Lower leg skin (tissue), 4 donors: ENCODE measurements at regions not wholly inside any gene's neighbourhood (a gene's known extent, or its start where the extent isn't known, plus 50 kb on each side); places are given as distances from the start of the nearest gene placed in this dataset.

ENCODE experiments used
- DNase-seq, 2 donors: peaks; one replicate each; pipeline ENCODE4 v3.0.0-alpha.2; 2019; ENCODE audit warnings: low spot score in 2 of 2
- H3K4me3 ChIP-seq: fragments of 200-600 bp; sonication (generic); 2 replicates; pipeline ENCODE4 v1.5.1; 2017; ENCODE audit warnings: mild to moderate bottlenecking, low read depth; ENCODE audit not compliant: poor library complexity, severe bottlenecking
- POLR2A ChIP-seq, 2 donors: fragments of 450-650 bp; IDR thresholded peaks; one replicate each; pipeline ENCODE4 v1.6.1; 2016 to 2017; ENCODE audit warnings: antibody characterized with exemption in 2 of 2, mild to moderate bottlenecking in 1 of 2, moderate library complexity in 1 of 2
- WGBS, 2 donors: methylation state at CpG; one replicate each; pipeline ENCODE4 v1.1.5; 2018; 5-methylcytosine and 5-hydroxymethylcytosine counted together
- intact Hi-C: fragments of 100-400 bp; cut with DNase I; formaldehyde crosslinking; loops from one replicate; pipeline ENCODE4 v1.15.0; 2023; ENCODE audit warnings: low total_unique reads
- TF ChIP-seq, protein P1 (sequence below), 3 donors: fragments of 450-650 bp; IDR thresholded peaks; one replicate each; pipeline ENCODE4 v1.5.1; 2016; ENCODE audit warnings: antibody characterized with exemption in 3 of 3, mild to moderate bottlenecking in 3 of 3, moderate library complexity in 2 of 3

- DNase-seq, result no peak
- TF ChIP-seq, protein P1, sequence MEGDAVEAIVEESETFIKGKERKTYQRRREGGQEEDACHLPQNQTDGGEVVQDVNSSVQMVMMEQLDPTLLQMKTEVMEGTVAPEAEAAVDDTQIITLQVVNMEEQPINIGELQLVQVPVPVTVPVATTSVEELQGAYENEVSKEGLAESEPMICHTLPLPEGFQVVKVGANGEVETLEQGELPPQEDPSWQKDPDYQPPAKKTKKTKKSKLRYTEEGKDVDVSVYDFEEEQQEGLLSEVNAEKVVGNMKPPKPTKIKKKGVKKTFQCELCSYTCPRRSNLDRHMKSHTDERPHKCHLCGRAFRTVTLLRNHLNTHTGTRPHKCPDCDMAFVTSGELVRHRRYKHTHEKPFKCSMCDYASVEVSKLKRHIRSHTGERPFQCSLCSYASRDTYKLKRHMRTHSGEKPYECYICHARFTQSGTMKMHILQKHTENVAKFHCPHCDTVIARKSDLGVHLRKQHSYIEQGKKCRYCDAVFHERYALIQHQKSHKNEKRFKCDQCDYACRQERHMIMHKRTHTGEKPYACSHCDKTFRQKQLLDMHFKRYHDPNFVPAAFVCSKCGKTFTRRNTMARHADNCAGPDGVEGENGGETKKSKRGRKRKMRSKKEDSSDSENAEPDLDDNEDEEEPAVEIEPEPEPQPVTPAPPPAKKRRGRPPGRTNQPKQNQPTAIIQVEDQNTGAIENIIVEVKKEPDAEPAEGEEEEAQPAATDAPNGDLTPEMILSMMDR (IDR thresholded peaks at IDR 0.05), result no peak
- no peak for TF ChIP-seq POLR2A (IDR thresholded peaks at IDR 0.05)
- intact Hi-C loops, result no loop called here
- H3K4me3 ChIP-seq, result no peak overlapping the region
- WGBS, 2 donors, result 54 to 71% methylated on average over 5 of the region's 5 CpGs
These were observed 149.9 kb downstream of the FAM114A2 start for GRCh38 chr5:153888781-153889180.

DNA sequence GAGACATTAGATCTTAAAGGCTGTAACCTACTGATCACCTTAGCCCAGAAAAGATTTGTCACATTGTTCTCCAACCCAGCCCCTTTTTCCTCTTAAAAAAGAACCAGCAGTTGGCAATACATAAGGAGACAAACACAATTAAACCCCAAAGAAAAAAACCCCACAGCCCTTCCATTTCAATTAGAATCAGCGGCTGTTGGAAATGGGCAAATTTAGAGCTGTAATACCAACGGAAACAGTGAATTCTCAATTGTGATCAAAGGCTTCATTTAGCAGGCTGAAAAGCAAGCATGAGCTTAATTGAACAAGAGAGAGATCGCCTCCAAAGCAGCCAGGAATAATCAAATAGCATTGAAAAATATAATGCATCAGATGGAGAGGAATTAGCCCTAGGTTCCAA, 153.6 kb downstream of the FAM114A2 start:
- 73 to 74% methylated on average over 3 of the region's 3 CpGs for WGBS, 2 donors
- no peak overlapping the region for H3K4me3 ChIP-seq
- no peak for TF ChIP-seq POLR2A (IDR thresholded peaks at IDR 0.05)
- TF ChIP-seq, protein P1 (IDR thresholded peaks at IDR 0.05), result no peak
- intact Hi-C loops, result no loop called here
- no peak for DNase-seq

DNA sequence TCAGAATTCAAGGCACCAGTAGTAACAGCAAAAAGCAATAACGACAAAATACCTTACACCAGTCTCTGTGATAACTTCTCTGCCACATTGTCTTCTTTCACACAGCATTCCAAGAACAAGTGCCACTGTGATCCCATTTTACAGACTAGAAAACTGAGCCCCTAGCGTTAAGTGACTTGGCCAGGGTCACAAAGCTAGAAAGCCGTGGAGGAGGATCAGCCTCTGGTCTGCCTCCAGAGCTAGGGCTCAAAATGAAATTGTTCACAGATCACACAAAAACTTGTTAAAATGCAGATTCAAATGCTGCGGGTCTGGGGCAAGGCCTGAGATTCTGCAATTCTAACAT, 154.1 kb downstream of the FAM114A2 start:
- 92 to 98% methylated on average over 4 of the region's 4 CpGs for whole genome bisulfite sequencing, 2 donors
- intact Hi-C loops, result no loop called here
- TF ChIP-seq POLR2A (IDR thresholded peaks at IDR 0.05), result no peak
- TF ChIP-seq, protein P1 (IDR thresholded peaks at IDR 0.05), result no peak
- DNase-seq, result no peak
- H3K4me3 ChIP-seq, result no peak overlapping the region

DNA sequence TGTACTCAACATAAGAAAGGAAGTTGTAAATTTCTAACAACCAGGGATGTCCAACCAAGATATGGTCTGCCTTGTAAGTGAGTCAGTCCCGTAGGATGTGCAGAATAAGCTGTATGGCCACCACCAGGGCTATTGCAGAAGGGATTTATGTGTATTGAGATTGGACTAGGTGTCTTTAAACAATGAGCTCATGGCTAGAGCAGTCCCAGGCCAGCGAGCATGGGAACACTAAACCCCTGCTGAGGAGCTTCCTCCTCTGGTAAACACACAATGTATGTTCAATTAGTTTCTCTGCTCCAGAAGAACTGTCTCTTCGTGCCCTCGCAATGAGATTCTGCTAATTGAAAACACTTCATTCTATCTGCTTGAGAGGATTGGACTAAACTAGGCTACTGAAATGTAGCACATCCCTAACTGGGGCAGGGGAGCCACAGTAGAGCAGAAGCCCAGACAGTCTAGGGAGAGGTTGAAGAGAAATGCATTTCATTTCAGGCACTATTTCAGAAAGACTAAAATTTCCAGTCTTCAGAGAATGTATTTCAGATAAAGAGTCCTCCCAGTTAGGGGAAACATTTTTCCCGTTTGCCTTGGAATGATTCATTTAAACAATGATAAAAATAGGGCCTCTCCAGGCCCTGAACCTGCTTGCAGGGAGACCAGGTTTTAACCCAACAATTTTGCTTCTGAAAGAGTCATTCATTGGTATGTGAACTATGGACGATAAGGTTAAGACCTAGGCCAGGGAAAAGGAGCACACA, 154.7 kb downstream of the FAM114A2 start:
- 75 to 81% methylated on average over 6 of the region's 6 CpGs for WGBS, 2 donors
- intact Hi-C loops, result no loop called here
- no peak overlapping the region for H3K4me3 ChIP-seq
- DNase-seq, result no peak
- TF ChIP-seq POLR2A (IDR thresholded peaks at IDR 0.05), result no peak
- TF ChIP-seq, protein P1 (IDR thresholded peaks at IDR 0.05), result no peak

GRCh38 chr5:153881687-153882086, 157.0 kb downstream of the FAM114A2 start:
- intact Hi-C loops, result no loop called here
- DNase-seq, result no peak
- 67 to 73% methylated on average over 1 of the region's 1 CpG for WGBS, 2 donors
- TF ChIP-seq POLR2A (IDR thresholded peaks at IDR 0.05), result no peak
- TF ChIP-seq, protein P1 (IDR thresholded peaks at IDR 0.05), result no peak
- H3K4me3 ChIP-seq, result no peak overlapping the region

- TF ChIP-seq, protein P1 (IDR thresholded peaks at IDR 0.05), result no peak
- no peak for TF ChIP-seq POLR2A (IDR thresholded peaks at IDR 0.05)
- intact Hi-C loops, result no loop called here
- H3K4me3 ChIP-seq, result no peak overlapping the region
- no peak for DNase-seq
- 16 to 23% methylated on average over 1 of the region's 1 CpG for WGBS, 2 donors
These were observed 158.6 kb downstream of the FAM114A2 start for GRCh38 chr5:153880106-153880505.
